NCI-H2227 (cell line): ENCODE measurements at regions not wholly inside any gene's neighbourhood (a gene's known extent, or its start where the extent isn't known, plus 50 kb on each side); places are given as distances from the start of the nearest gene placed in this dataset.
"Not testable (repeated sequence)": the region's sequence is repeated elsewhere in the genome, so short reads cannot be mapped to it uniquely, and the experiment has no call there.

Source experiments
- DNase-seq: peaks from one replicate; lab custom pipeline; 2025; ENCODE audit not compliant: unreplicated experiment; lab: John Stamatoyannopoulos, UW

GRCh38 chr12:105682821-105683220 lies 352.3 kb downstream of the C12orf75 start:
- not testable (repeated sequence) for DNase-seq

- DNase-seq: not testable (repeated sequence)
Measured at GRCh38 chr12:105683836-105684235, 353.3 kb downstream of the C12orf75 start.

- DNase-seq: no peak
Measured at GRCh38 chr12:105698075-105698474, 367.6 kb downstream of the C12orf75 start.

GRCh38 chr12:105699209-105699608 lies 368.7 kb downstream of the C12orf75 start:
- no peak for DNase-seq

GRCh38 chr12:105704787-105705186 lies 374.3 kb downstream of the C12orf75 start:
- DNase-seq: no peak

- no peak for DNase-seq
Measured at GRCh38 chr12:105705235-105705634, 374.7 kb downstream of the C12orf75 start.

- DNase-seq: peak; percentile 39
Measured at GRCh38 chr12:105705765-105706164, 375.3 kb downstream of the C12orf75 start.

GRCh38 chr12:105706321-105706972 lies 376.0 kb downstream of the C12orf75 start:
- DNase-seq: no peak

- DNase-seq: no peak
Measured at GRCh38 chr12:105706973-105707334, 376.5 kb downstream of the C12orf75 start.

GRCh38 chr12:105713606-105714305 lies 383.3 kb downstream of the C12orf75 start:
- DNase-seq: no peak

GRCh38 chr12:105716621-105717020 lies 386.1 kb downstream of the C12orf75 start:
- no peak for DNase-seq

- DNase-seq: peak; percentile 49
Measured at GRCh38 chr12:105721051-105721825, 390.7 kb downstream of the C12orf75 start.

- no peak for DNase-seq
Measured at GRCh38 chr12:105721891-105722290, 391.4 kb downstream of the C12orf75 start.

GRCh38 chr12:105723066-105723465 lies 392.6 kb downstream of the C12orf75 start:
- DNase-seq: no peak

GRCh38 chr12:105723494-105723893 lies 393.0 kb downstream of the C12orf75 start:
- DNase-seq: no peak

GRCh38 chr12:105724641-105725040 lies 394.1 kb downstream of the C12orf75 start:
- DNase-seq: no peak

- DNase-seq: no peak
Measured at GRCh38 chr12:105725054-105725453, 394.6 kb downstream of the C12orf75 start.

- no peak for DNase-seq
Measured at GRCh38 chr12:105729181-105729771, 398.8 kb downstream of the C12orf75 start.

GRCh38 chr12:105729926-105730325 lies 399.4 kb downstream of the C12orf75 start:
- no peak for DNase-seq

- DNase-seq: no peak
Measured at GRCh38 chr12:105733579-105733978, 403.1 kb downstream of the C12orf75 start.

GRCh38 chr12:105736498-105736897 lies 402.3 kb downstream of the NUAK1 start:
- no peak for DNase-seq

- DNase-seq: no peak
Measured at GRCh38 chr12:105738051-105738450, 400.7 kb downstream of the NUAK1 start.
